GM12865 (cell line): ENCODE measurements at regions not wholly inside any gene's neighbourhood (a gene's known extent, or its start where the extent isn't known, plus 50 kb on each side); places are given as distances from the start of the nearest gene placed in this dataset.

ENCODE experiments used
- DNase-seq: peaks from one replicate; pipeline ENCODE4 v3.0.0; 2010; ENCODE audit warnings: low read depth
- H3K4me3 ChIP-seq: 2 replicates; pipeline ENCODE4 v1.5.1; 2011; ENCODE audit warnings: mild to moderate bottlenecking, low read depth, low read length, control low read depth
- CTCF ChIP-seq: IDR thresholded peaks from 2 replicates; pipeline ENCODE4 v1.5.1; 2011; ENCODE audit warnings: low read length, control low read depth, low read depth, inconsistent platforms; ENCODE audit not compliant: insufficient read depth; ENCODE audit errors: missing control alignments

DNA sequence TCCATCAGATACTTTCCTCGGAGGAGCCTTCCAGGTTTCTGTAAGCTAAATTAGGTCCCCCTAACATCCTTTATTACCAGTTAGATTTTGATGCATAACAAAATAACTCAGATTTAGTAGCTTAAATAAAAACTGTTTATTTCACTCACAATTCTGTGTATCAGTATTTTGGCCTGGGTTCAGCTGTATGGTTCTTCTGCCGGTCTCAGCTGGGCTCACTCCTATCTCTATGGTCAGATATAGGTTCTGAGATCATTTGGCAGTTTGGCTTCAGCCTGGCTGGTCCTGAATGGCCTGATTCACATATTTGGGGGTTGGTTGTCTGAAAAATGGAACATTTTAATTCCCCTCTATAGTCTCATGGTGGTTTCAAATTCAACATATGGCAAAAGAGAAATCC lies 1125.3 kb downstream of the TBL1XR1 start:
- no peak for TF ChIP-seq CTCF
- no peak overlapping the region for H3K4me3 ChIP-seq
- DNase-seq = no peak

DNA sequence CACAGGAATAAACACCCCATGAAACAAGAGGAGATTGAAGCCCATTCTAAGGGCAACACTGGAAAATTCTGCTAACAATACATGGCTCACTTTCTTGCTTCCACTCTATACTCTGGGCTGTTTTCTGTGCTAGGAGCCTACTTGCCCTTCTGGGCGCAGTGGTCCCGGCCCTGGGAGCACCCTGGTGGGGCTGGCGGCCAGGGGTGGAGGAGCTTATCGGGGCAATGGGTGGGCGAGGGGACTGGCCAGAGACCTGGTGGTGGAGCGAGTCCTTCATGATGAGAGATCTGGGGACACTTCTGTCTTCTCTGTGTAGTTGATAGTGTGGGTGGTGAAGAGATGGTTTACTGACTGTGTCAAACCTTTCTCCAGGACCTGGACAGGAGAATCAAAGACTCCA lies 1128.5 kb downstream of the TBL1XR1 start:
- H3K4me3 ChIP-seq = no peak overlapping the region
- TF ChIP-seq CTCF = no peak
- no peak for DNase-seq

- H3K4me3 ChIP-seq = no peak overlapping the region
- no peak for TF ChIP-seq CTCF
- DNase-seq = no peak
Measured at GRCh38 chr3:176058856-176059255, 1138.4 kb downstream of the TBL1XR1 start.

GRCh38 chr3:176055836-176056235 lies 1141.4 kb downstream of the TBL1XR1 start:
- TF ChIP-seq CTCF = no peak
- no peak for DNase-seq
- H3K4me3 ChIP-seq = no peak overlapping the region

GRCh38 chr3:176051766-176052165 lies 1145.5 kb downstream of the TBL1XR1 start:
- no peak for TF ChIP-seq CTCF
- H3K4me3 ChIP-seq = no peak overlapping the region
- no peak for DNase-seq

DNA sequence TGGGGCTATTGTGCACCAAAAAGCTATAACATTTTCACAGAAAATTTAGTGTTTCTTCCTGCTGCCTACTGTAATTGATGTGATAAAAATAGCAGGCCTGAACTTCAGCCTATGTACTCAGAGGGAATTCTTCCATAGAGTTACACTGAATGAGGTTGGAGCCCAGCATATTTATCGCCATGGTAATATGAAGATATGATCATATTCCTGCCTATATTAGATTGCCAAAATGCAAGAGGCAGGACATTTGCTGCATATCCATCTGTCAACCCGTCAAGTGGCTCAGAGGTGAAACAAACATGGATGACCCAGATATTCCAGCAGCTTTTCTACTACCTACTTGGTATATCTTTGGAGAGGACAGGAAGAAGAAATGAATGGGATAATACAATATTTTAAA lies 1150.6 kb downstream of the TBL1XR1 start:
- DNase-seq = no peak
- no peak overlapping the region for H3K4me3 ChIP-seq
- TF ChIP-seq CTCF = no peak

DNA sequence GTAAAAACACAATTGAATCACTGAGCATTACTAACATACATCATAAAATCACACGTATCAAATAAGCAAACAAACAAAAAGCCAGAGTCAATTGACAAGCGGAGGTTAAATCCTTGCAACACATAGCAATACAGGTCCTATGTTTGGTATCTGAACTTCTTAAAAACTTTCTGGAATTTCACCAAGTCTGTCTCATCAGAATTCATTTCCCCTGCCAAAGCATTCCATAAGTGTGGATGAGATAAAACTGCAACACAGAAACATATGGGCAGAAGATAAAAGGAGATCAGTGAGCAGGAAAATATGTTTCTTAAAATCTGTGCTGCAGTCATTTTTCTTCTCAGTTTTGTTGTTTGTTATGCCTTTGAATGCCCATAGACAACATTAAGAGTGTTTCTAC lies 1155.5 kb downstream of the TBL1XR1 start:
- H3K4me3 ChIP-seq = no peak overlapping the region
- no peak for DNase-seq
- TF ChIP-seq CTCF = no peak
